ENCODE measurements at regions not wholly inside any gene's neighbourhood (a gene's known extent, or its start where the extent isn't known, plus 50 kb on each side); places are given as distances from the start of the nearest gene placed in this dataset.

DNA sequence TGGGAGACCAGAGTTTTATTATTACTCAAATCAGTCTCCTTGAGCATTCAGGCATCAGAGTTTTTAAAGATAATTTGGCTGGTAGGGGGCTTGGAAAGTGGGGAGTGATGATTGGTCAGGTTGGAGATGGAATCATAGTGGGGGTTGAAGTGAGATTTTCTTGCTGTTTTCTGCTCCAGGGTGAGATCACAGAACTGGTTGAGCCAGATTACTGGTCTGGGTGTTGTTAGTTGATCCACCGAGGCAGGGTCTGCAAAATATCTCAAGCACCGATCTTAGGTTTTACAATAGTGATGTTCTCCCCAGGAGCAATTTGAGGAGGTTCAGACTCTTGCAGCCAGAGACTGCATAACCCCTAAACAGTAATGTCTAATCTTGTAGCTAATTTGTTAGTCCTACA, 141.0 kb downstream of the OTOL1 start:
- TF ChIP-seq, protein P1, sequence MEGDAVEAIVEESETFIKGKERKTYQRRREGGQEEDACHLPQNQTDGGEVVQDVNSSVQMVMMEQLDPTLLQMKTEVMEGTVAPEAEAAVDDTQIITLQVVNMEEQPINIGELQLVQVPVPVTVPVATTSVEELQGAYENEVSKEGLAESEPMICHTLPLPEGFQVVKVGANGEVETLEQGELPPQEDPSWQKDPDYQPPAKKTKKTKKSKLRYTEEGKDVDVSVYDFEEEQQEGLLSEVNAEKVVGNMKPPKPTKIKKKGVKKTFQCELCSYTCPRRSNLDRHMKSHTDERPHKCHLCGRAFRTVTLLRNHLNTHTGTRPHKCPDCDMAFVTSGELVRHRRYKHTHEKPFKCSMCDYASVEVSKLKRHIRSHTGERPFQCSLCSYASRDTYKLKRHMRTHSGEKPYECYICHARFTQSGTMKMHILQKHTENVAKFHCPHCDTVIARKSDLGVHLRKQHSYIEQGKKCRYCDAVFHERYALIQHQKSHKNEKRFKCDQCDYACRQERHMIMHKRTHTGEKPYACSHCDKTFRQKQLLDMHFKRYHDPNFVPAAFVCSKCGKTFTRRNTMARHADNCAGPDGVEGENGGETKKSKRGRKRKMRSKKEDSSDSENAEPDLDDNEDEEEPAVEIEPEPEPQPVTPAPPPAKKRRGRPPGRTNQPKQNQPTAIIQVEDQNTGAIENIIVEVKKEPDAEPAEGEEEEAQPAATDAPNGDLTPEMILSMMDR (IDR thresholded peaks at IDR 0.05) = no peak
- no peak for TF ChIP-seq POLR2AphosphoS5 (IDR thresholded peaks at IDR 0.05)
- no peak for TF ChIP-seq POLR2A (IDR thresholded peaks at IDR 0.05)

Data from gastroesophageal sphincter (tissue), 3 donors.